WTC11 (cell line): ENCODE measurements at regions not wholly inside any gene's neighbourhood (a gene's known extent, or its start where the extent isn't known, plus 50 kb on each side); places are given as distances from the start of the nearest gene placed in this dataset.

ENCODE experiments used
- ATAC-seq: fragments of 200-7000 bp; cut with Tn5 transposase; 2 replicates; pipeline ENCODE4 v1.10.0; 2021; ENCODE audit warnings: mild to moderate bottlenecking, moderate library complexity
- CTCF ChIA-PET: fragments of 300-600 bp; sonication (Branson Sonifier 250); formaldehyde crosslinking; loops from one replicate; lab custom pipeline; 2021; ENCODE audit warnings: antibody characterized with exemption; lab: Charles Lee
- POLR2A ChIA-PET: fragments of 350-600 bp; sonication (Branson Sonifier 250); formaldehyde crosslinking; loops from one replicate; lab custom pipeline; 2021; ENCODE audit warnings: antibody characterized with exemption; lab: Charles Lee
- DNase-seq: peaks from one replicate; pipeline ENCODE4 v3.0.0; 2021; ENCODE audit warnings: low spot score
- H3K27ac Mint-ChIP-seq: 2 replicates; pipeline ENCODE4 v1.8.0; 2021; ENCODE audit warnings: mixed read lengths
- H3K27me3 Mint-ChIP-seq: 2 replicates; pipeline ENCODE4 v1.8.0; 2021; ENCODE audit warnings: low read depth, mild to moderate bottlenecking, moderate library complexity, mixed read lengths
- H3K36me3 Mint-ChIP-seq: 2 replicates; pipeline ENCODE4 v1.8.0; 2021; ENCODE audit warnings: mixed read lengths
- H3K4me1 Mint-ChIP-seq: 2 replicates; pipeline ENCODE4 v1.8.0; 2022; ENCODE audit warnings: mixed read lengths
- H3K4me3 Mint-ChIP-seq: 2 replicates; pipeline ENCODE4 v1.8.0; 2021; ENCODE audit warnings: mild to moderate bottlenecking, moderate library complexity, mixed read lengths
- H3K9me3 Mint-ChIP-seq: 2 replicates; pipeline ENCODE4 v1.8.0; 2021; ENCODE audit warnings: mixed read lengths
- ATF1 ChIP-seq: sonication (generic); formaldehyde crosslinking; IDR thresholded peaks from 2 replicates; pipeline ENCODE4 v1.8.1; 2023; ENCODE audit warnings: mild to moderate bottlenecking, moderate library complexity, missing genetic modification reagents
- ELF4 ChIP-seq: sonication (generic); formaldehyde crosslinking; IDR thresholded peaks from 2 replicates; pipeline ENCODE4 v1.8.1; 2022; ENCODE audit warnings: low read depth, mild to moderate bottlenecking, moderate library complexity, missing genetic modification reagents
- ESRRA ChIP-seq: sonication (generic); formaldehyde crosslinking; IDR thresholded peaks from 2 replicates; pipeline ENCODE4 v1.8.1; 2022; ENCODE audit warnings: mild to moderate bottlenecking, missing genetic modification reagents, borderline replicate concordance
- ETV6 ChIP-seq: sonication (generic); formaldehyde crosslinking; IDR thresholded peaks from 2 replicates; pipeline ENCODE4 v1.8.1; 2022; ENCODE audit warnings: mild to moderate bottlenecking, missing genetic modification reagents
- FOXJ3 ChIP-seq: sonication (generic); formaldehyde crosslinking; IDR thresholded peaks from 2 replicates; pipeline ENCODE4 v1.9.0; 2021; ENCODE audit warnings: missing genetic modification reagents, mild to moderate bottlenecking, borderline replicate concordance
- FOXK1 ChIP-seq: sonication (generic); formaldehyde crosslinking; IDR thresholded peaks from 2 replicates; pipeline ENCODE4 v1.8.0; 2022; ENCODE audit warnings: mild to moderate bottlenecking, moderate library complexity, missing genetic modification reagents
- GRHL2 ChIP-seq: fragments of 250-450 bp; sonication (Bioruptor Pico); IDR thresholded peaks from 2 replicates; pipeline ENCODE4 v1.8.0; 2022; ENCODE audit warnings: mild to moderate bottlenecking, moderate library complexity; ENCODE audit not compliant: insufficient replicate concordance, severe bottlenecking
- GTF2I ChIP-seq: fragments of 250-450 bp; sonication (Bioruptor Pico); conservative IDR thresholded peaks from 2 replicates; pipeline ENCODE4 v1.4.0; 2021; ENCODE audit warnings: mild to moderate bottlenecking
- HMGA2 ChIP-seq: fragments of 250-450 bp; sonication (Bioruptor Pico); IDR thresholded peaks from 2 replicates; pipeline ENCODE4 v1.4.0; 2021; ENCODE audit warnings: mild to moderate bottlenecking, moderate library complexity
- KAT7 ChIP-seq: sonication (generic); formaldehyde crosslinking; IDR thresholded peaks from 2 replicates; pipeline ENCODE4 v1.8.1; 2023; ENCODE audit warnings: missing genetic modification reagents, mild to moderate bottlenecking, borderline replicate concordance
- NFE2L1 ChIP-seq: sonication (generic); formaldehyde crosslinking; IDR thresholded peaks from 2 replicates; pipeline ENCODE4 v1.8.1; 2023; ENCODE audit warnings: missing genetic modification reagents
- NR2C2 ChIP-seq: sonication (generic); formaldehyde crosslinking; IDR thresholded peaks from 2 replicates; pipeline ENCODE4 v1.8.0; 2022; ENCODE audit warnings: mild to moderate bottlenecking, missing genetic modification reagents
- OVOL2 ChIP-seq: fragments of 250-450 bp; sonication (Bioruptor Pico); IDR thresholded peaks from 2 replicates; pipeline ENCODE4 v1.9.0; 2021; ENCODE audit warnings: mild to moderate bottlenecking, borderline replicate concordance
- RORB ChIP-seq: fragments of 250-450 bp; sonication (Bioruptor Pico); IDR thresholded peaks from 2 replicates; pipeline ENCODE4 v1.9.0; 2021; ENCODE audit warnings: mild to moderate bottlenecking
- ZNF138 ChIP-seq: sonication (generic); formaldehyde crosslinking; conservative IDR thresholded peaks from 2 replicates; pipeline ENCODE4 v1.8.1; 2022; ENCODE audit warnings: mild to moderate bottlenecking, moderate library complexity, missing genetic modification reagents
- ZNF317 ChIP-seq: sonication (generic); formaldehyde crosslinking; IDR thresholded peaks from 2 replicates; pipeline ENCODE4 v1.8.1; 2023; ENCODE audit warnings: low read depth, mild to moderate bottlenecking, moderate library complexity, missing genetic modification reagents, borderline replicate concordance
- TF ChIP-seq, protein P1 (sequence below): sonication (generic); formaldehyde crosslinking; IDR thresholded peaks from 2 replicates; pipeline ENCODE4 v1.8.0; 2023; ENCODE audit warnings: missing genetic modification reagents
- TF ChIP-seq, protein P2 (sequence below): sonication (generic); formaldehyde crosslinking; IDR thresholded peaks from 2 replicates; pipeline ENCODE4 v1.8.0; 2022; ENCODE audit warnings: mild to moderate bottlenecking, missing genetic modification reagents
- TF ChIP-seq, protein P3 (sequence below): sonication (generic); formaldehyde crosslinking; IDR thresholded peaks from 2 replicates; pipeline ENCODE4 v1.8.1; 2022; ENCODE audit warnings: low read depth, mild to moderate bottlenecking, moderate library complexity, missing genetic modification reagents, borderline replicate concordance
- TF ChIP-seq, protein P4 (sequence below): sonication (generic); formaldehyde crosslinking; IDR thresholded peaks from 2 replicates; pipeline ENCODE4 v1.8.0; 2023; ENCODE audit warnings: missing genetic modification reagents, mild to moderate bottlenecking, borderline replicate concordance
- TF ChIP-seq, protein P5 (sequence below): sonication (generic); formaldehyde crosslinking; IDR thresholded peaks from 2 replicates; pipeline ENCODE4 v1.8.1; 2022; ENCODE audit warnings: missing genetic modification reagents, borderline replicate concordance
- TF ChIP-seq, protein P6 (sequence below): sonication (generic); formaldehyde crosslinking; IDR thresholded peaks from 2 replicates; pipeline ENCODE4 v1.8.1; 2022; ENCODE audit warnings: mild to moderate bottlenecking, moderate library complexity, missing genetic modification reagents

DNA sequence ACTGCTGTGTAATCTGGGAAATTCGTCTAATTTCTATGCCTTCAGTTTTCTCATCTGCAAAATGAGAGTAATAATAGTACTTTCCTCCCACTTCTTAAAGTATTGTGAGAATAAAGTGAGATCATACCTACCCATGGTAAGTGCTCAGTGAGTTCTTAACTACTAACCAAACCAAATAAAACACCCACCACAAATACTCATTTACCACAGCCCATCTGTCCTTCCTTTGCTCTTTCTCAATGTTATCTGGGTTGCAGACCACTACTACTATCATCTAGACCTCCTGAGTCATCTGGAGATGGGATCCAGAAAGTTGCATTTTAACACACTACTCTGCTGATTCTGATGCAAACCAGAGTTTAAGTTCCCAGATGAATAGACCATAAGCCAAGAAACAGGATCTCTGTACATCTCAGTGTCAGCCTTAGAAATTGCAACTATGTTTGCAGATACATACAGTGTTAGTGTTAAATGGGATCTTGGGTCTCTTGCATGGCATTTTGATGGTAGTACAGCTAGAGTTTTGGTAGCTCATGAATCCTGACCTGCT lies 105.4 kb upstream of the ATP10B start:
- Mint-ChIP-seq H3K4me1 (no peaks in the 10 kb centered on the region), H3K4me3 (no peak overlapping the region), H3K9me3 (no peaks in the 10 kb centered on the region), H3K27ac (no peak overlapping the region), H3K27me3 (no peaks in the 10 kb centered on the region), H3K36me3 (no peaks in the 10 kb centered on the region)
- CTCF ChIA-PET, result no interaction called here
- ATAC-seq (no peak), DNase-seq (no peak)
- POLR2A ChIA-PET, result no interaction called here
- TF ChIP-seq HMGA2 (no peak), NFE2L1 (CRISPR knock-in tag) (no peak), NR2C2 (CRISPR knock-in tag) (no peak), ESRRA (no peak), GRHL2 (CRISPR knock-in tag) (no peak), FOXK1 (CRISPR knock-in tag) (no peak), ZNF317 (CRISPR knock-in tag) (no peak), ZNF138 (no peak), OVOL2 (CRISPR knock-in tag) (no peak), ETV6 (CRISPR knock-in tag) (no peak), ELF4 (CRISPR knock-in tag) (no peak), KAT7 (CRISPR knock-in tag) (no peak)
- TF ChIP-seq, protein P1, sequence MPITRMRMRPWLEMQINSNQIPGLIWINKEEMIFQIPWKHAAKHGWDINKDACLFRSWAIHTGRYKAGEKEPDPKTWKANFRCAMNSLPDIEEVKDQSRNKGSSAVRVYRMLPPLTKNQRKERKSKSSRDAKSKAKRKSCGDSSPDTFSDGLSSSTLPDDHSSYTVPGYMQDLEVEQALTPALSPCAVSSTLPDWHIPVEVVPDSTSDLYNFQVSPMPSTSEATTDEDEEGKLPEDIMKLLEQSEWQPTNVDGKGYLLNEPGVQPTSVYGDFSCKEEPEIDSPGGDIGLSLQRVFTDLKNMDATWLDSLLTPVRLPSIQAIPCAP, result no peak
- TF ChIP-seq, protein P2, sequence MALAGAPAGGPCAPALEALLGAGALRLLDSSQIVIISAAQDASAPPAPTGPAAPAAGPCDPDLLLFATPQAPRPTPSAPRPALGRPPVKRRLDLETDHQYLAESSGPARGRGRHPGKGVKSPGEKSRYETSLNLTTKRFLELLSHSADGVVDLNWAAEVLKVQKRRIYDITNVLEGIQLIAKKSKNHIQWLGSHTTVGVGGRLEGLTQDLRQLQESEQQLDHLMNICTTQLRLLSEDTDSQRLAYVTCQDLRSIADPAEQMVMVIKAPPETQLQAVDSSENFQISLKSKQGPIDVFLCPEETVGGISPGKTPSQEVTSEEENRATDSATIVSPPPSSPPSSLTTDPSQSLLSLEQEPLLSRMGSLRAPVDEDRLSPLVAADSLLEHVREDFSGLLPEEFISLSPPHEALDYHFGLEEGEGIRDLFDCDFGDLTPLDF (CRISPR knock-in tag), result no peak
- TF ChIP-seq, protein P3, sequence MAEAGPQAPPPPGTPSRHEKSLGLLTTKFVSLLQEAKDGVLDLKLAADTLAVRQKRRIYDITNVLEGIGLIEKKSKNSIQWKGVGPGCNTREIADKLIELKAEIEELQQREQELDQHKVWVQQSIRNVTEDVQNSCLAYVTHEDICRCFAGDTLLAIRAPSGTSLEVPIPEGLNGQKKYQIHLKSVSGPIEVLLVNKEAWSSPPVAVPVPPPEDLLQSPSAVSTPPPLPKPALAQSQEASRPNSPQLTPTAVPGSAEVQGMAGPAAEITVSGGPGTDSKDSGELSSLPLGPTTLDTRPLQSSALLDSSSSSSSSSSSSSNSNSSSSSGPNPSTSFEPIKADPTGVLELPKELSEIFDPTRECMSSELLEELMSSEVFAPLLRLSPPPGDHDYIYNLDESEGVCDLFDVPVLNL (CRISPR knock-in tag), result no peak

DNA sequence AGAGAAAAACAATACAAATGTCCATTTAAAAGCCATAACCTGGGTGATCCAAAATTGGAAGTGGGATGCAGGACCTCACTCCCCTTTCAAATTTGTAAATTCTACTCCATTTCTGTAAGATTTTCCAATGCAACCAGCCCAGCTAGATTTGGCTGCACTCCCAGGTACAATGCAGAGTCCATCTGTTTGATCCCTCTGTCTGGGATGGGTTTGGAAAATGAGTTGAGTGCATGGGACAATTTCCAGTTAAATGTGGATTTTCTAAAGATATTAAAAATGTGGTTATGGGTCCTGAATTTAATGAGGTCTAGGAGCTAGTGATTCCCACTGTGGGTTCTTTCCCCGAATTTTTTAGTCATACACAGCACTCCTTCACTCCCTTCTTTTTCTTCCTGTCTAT lies 104.0 kb upstream of the ATP10B start:
- DNase-seq (no peak), ATAC-seq (no peak)
- Mint-ChIP-seq H3K27me3 (no peaks in the 10 kb centered on the region), H3K36me3 (no peaks in the 10 kb centered on the region), H3K4me1 (no peaks in the 10 kb centered on the region), H3K4me3 (no peak overlapping the region), H3K9me3 (no peaks in the 10 kb centered on the region), H3K27ac (no peak overlapping the region)
- ChIA-PET CTCF (no interaction called here), POLR2A (no interaction called here)
- TF ChIP-seq KAT7 (CRISPR knock-in tag) (no peak), ATF1 (CRISPR knock-in tag) (no peak), ETV6 (CRISPR knock-in tag) (no peak), FOXK1 (CRISPR knock-in tag) (no peak), NFE2L1 (CRISPR knock-in tag) (no peak), FOXJ3 (no peak), GTF2I (CRISPR knock-in tag) (no peak), RORB (CRISPR knock-in tag) (no peak), ESRRA (no peak)
- TF ChIP-seq, protein P1, result no peak
- TF ChIP-seq, protein P3 (CRISPR knock-in tag), result no peak
- TF ChIP-seq, protein P4, sequence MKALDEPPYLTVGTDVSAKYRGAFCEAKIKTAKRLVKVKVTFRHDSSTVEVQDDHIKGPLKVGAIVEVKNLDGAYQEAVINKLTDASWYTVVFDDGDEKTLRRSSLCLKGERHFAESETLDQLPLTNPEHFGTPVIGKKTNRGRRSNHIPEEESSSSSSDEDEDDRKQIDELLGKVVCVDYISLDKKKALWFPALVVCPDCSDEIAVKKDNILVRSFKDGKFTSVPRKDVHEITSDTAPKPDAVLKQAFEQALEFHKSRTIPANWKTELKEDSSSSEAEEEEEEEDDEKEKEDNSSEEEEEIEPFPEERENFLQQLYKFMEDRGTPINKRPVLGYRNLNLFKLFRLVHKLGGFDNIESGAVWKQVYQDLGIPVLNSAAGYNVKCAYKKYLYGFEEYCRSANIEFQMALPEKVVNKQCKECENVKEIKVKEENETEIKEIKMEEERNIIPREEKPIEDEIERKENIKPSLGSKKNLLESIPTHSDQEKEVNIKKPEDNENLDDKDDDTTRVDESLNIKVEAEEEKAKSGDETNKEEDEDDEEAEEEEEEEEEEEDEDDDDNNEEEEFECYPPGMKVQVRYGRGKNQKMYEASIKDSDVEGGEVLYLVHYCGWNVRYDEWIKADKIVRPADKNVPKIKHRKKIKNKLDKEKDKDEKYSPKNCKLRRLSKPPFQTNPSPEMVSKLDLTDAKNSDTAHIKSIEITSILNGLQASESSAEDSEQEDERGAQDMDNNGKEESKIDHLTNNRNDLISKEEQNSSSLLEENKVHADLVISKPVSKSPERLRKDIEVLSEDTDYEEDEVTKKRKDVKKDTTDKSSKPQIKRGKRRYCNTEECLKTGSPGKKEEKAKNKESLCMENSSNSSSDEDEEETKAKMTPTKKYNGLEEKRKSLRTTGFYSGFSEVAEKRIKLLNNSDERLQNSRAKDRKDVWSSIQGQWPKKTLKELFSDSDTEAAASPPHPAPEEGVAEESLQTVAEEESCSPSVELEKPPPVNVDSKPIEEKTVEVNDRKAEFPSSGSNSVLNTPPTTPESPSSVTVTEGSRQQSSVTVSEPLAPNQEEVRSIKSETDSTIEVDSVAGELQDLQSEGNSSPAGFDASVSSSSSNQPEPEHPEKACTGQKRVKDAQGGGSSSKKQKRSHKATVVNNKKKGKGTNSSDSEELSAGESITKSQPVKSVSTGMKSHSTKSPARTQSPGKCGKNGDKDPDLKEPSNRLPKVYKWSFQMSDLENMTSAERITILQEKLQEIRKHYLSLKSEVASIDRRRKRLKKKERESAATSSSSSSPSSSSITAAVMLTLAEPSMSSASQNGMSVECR (CRISPR knock-in tag), result no peak
- TF ChIP-seq, protein P5, sequence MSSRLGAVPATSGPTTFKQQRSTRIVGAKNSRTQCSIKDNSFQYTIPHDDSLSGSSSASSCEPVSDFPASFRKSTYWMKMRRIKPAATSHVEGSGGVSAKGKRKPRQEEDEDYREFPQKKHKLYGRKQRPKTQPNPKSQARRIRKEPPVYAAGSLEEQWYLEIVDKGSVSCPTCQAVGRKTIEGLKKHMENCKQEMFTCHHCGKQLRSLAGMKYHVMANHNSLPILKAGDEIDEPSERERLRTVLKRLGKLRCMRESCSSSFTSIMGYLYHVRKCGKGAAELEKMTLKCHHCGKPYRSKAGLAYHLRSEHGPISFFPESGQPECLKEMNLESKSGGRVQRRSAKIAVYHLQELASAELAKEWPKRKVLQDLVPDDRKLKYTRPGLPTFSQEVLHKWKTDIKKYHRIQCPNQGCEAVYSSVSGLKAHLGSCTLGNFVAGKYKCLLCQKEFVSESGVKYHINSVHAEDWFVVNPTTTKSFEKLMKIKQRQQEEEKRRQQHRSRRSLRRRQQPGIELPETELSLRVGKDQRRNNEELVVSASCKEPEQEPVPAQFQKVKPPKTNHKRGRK (CRISPR knock-in tag), result no peak
- TF ChIP-seq, protein P6, sequence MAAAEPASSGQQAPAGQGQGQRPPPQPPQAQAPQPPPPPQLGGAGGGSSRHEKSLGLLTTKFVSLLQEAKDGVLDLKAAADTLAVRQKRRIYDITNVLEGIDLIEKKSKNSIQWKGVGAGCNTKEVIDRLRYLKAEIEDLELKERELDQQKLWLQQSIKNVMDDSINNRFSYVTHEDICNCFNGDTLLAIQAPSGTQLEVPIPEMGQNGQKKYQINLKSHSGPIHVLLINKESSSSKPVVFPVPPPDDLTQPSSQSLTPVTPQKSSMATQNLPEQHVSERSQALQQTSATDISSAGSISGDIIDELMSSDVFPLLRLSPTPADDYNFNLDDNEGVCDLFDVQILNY, result no peak
